ENCODE measurements at regions not wholly inside any gene's neighbourhood (a gene's known extent, or its start where the extent isn't known, plus 50 kb on each side); places are given as distances from the start of the nearest gene placed in this dataset.

- DNase-seq (ENCODE audit: low read depth), result no peak
Observed at GRCh38 chr4:117014236-117014635, 71.1 kb downstream of the TRAM1L1 start.

GRCh38 chr4:117010671-117011070, 74.7 kb downstream of the TRAM1L1 start:
- peak; percentile 39 for DNase-seq (ENCODE audit: low read depth)

GRCh38 chr4:117001077-117001476, 84.3 kb downstream of the TRAM1L1 start:
- DNase-seq (ENCODE audit: low read depth), result no peak

- no peak for DNase-seq (ENCODE audit: low read depth)
Observed at GRCh38 chr4:116982656-116983055, 102.7 kb downstream of the TRAM1L1 start.

GRCh38 chr4:116980436-116980835, 104.9 kb downstream of the TRAM1L1 start:
- DNase-seq (ENCODE audit: low read depth), result peak; percentile 54

- DNase-seq (ENCODE audit: low read depth), result no peak
Observed at GRCh38 chr4:116959045-116959444, 126.3 kb downstream of the TRAM1L1 start.

GRCh38 chr4:116953947-116954346, 131.4 kb downstream of the TRAM1L1 start:
- no peak for DNase-seq (ENCODE audit: low read depth)

GRCh38 chr4:116952530-116953136, 132.7 kb downstream of the TRAM1L1 start:
- no peak for DNase-seq (ENCODE audit: low read depth)

GRCh38 chr4:116949856-116950255, 135.5 kb downstream of the TRAM1L1 start:
- no peak for DNase-seq (ENCODE audit: low read depth)

GRCh38 chr4:116942315-116942714, 143.1 kb downstream of the TRAM1L1 start:
- DNase-seq (ENCODE audit: low read depth), result no peak

- DNase-seq (ENCODE audit: low read depth), result no peak
Observed at GRCh38 chr4:116930329-116930728, 155.0 kb downstream of the TRAM1L1 start.

GRCh38 chr4:116926631-116927295, 158.6 kb downstream of the TRAM1L1 start:
- no peak for DNase-seq (ENCODE audit: low read depth)

GRCh38 chr4:116925900-116926457, 159.4 kb downstream of the TRAM1L1 start:
- DNase-seq (ENCODE audit: low read depth), result no peak

- DNase-seq (ENCODE audit: low read depth), result no peak
Observed at GRCh38 chr4:116923389-116923788, 162.0 kb downstream of the TRAM1L1 start.

GRCh38 chr4:116913451-116913850, 171.9 kb downstream of the TRAM1L1 start:
- no peak for DNase-seq (ENCODE audit: low read depth)

- no peak for DNase-seq (ENCODE audit: low read depth)
Observed at GRCh38 chr4:116906758-116907157, 178.6 kb downstream of the TRAM1L1 start.

GRCh38 chr4:116899561-116899960, 185.8 kb downstream of the TRAM1L1 start:
- DNase-seq (ENCODE audit: low read depth), result no peak

GRCh38 chr4:116885579-116885978, 199.8 kb downstream of the TRAM1L1 start:
- DNase-seq (ENCODE audit: low read depth), result no peak

GRCh38 chr4:116882503-116882902, 202.9 kb downstream of the TRAM1L1 start:
- no peak for DNase-seq (ENCODE audit: low read depth)

- DNase-seq (ENCODE audit: low read depth), result no peak
Observed at GRCh38 chr4:116881077-116881476, 204.3 kb downstream of the TRAM1L1 start.

- no peak for DNase-seq (ENCODE audit: low read depth)
Observed at GRCh38 chr4:116880625-116881024, 204.8 kb downstream of the TRAM1L1 start.

- no peak for DNase-seq (ENCODE audit: low read depth)
Observed at GRCh38 chr4:116878280-116878679, 207.1 kb downstream of the TRAM1L1 start.

- no peak for DNase-seq (ENCODE audit: low read depth)
Observed at GRCh38 chr4:116877069-116877468, 208.3 kb downstream of the TRAM1L1 start.

GRCh38 chr4:116872941-116873340, 212.4 kb downstream of the TRAM1L1 start:
- DNase-seq (ENCODE audit: low read depth), result no peak
